HG03457 (cell line): ENCODE measurements at regions not wholly inside any gene's neighbourhood (a gene's known extent, or its start where the extent isn't known, plus 50 kb on each side); places are given as distances from the start of the nearest gene placed in this dataset.
"Not testable (repeated sequence)": the region's sequence is repeated elsewhere in the genome, so short reads cannot be mapped to it uniquely, and the experiment has no call there.

Source experiments
- ATAC-seq: cut with Tn5 transposase; IDR thresholded peaks from one replicate; pipeline ENCODE4 v1.9.1; 2021; ENCODE audit warnings: moderate number of reproducible peaks; ENCODE audit not compliant: unreplicated experiment

- ATAC-seq: no peak
Measured at GRCh38 chr19:30066781-30067759, 125.0 kb downstream of the URI1 start.

- not testable (repeated sequence) for ATAC-seq
Measured at GRCh38 chr19:30067956-30068506, 126.0 kb downstream of the URI1 start.

GRCh38 chr19:30068528-30069395 lies 126.7 kb downstream of the URI1 start:
- ATAC-seq: no peak

- ATAC-seq: no peak
Measured at GRCh38 chr19:30069535-30070197, 127.6 kb downstream of the URI1 start.

GRCh38 chr19:30070198-30070967 lies 128.3 kb downstream of the URI1 start:
- no peak for ATAC-seq

- ATAC-seq: no peak
Measured at GRCh38 chr19:30070968-30071632, 129.1 kb downstream of the URI1 start.

GRCh38 chr19:30071871-30072270 lies 129.8 kb downstream of the URI1 start:
- no peak for ATAC-seq

- ATAC-seq: no peak
Measured at GRCh38 chr19:30073152-30074000, 131.3 kb downstream of the URI1 start.

GRCh38 chr19:30074096-30074495 lies 132.1 kb downstream of the URI1 start:
- no peak for ATAC-seq

GRCh38 chr19:30074741-30075715 lies 133.0 kb downstream of the URI1 start:
- ATAC-seq: no peak

GRCh38 chr19:30076101-30076551 lies 134.1 kb downstream of the URI1 start:
- ATAC-seq: no peak

- ATAC-seq: no peak
Measured at GRCh38 chr19:30076751-30077670, 135.0 kb downstream of the URI1 start.

- ATAC-seq: no peak
Measured at GRCh38 chr19:30077851-30078355, 135.9 kb downstream of the URI1 start.

- ATAC-seq: no peak
Measured at GRCh38 chr19:30078381-30078910, 136.4 kb downstream of the URI1 start.

GRCh38 chr19:30079200-30079599 lies 137.2 kb downstream of the URI1 start:
- ATAC-seq: no peak

GRCh38 chr19:30082168-30082567 lies 140.1 kb downstream of the URI1 start:
- no peak for ATAC-seq
